GM23338 (cell line): ENCODE measurements at regions not wholly inside any gene's neighbourhood (a gene's known extent, or its start where the extent isn't known, plus 50 kb on each side); places are given as distances from the start of the nearest gene placed in this dataset.

Experiments
- ATAC-seq: fragments of 200-7000 bp; cut with Tn5 transposase; 3 replicates; pipeline ENCODE4 v1.9.1; 2020
- DNase-seq: peaks from one replicate; pipeline ENCODE4 v3.0.0-alpha.2; 2015; ENCODE audit warnings: low spot score
- H2AFZ ChIP-seq: fragments of 200-600 bp; sonication (generic); 2 replicates; pipeline ENCODE4 v1.8.0; 2016; ENCODE audit warnings: antibody characterized with exemption, mild to moderate bottlenecking, moderate library complexity
- H3F3A ChIP-seq: fragments of 200-600 bp; sonication (generic); replicated peaks from 2 replicates; pipeline ENCODE4 v1.8.0; 2017; ENCODE audit warnings: antibody characterized with exemption, mixed run types, low read depth
- H3K27ac ChIP-seq: fragments of 200-600 bp; sonication (generic); 2 replicates; pipeline ENCODE4 v1.6.1; 2016; ENCODE audit warnings: low read depth
- H3K27me3 ChIP-seq: fragments of 200-600 bp; sonication (generic); 2 replicates; pipeline ENCODE4 v1.8.0; 2016; ENCODE audit warnings: mild to moderate bottlenecking, mixed run types, moderate library complexity; ENCODE audit not compliant: insufficient read depth
- H3K36me3 ChIP-seq: fragments of 200-600 bp; sonication (generic); 2 replicates; pipeline ENCODE4 v1.8.0; 2016; ENCODE audit warnings: mild to moderate bottlenecking; ENCODE audit not compliant: insufficient read depth
- H3K4me1 ChIP-seq: fragments of 200-600 bp; sonication (generic); 2 replicates; pipeline ENCODE4 v1.8.0; 2016; ENCODE audit warnings: mild to moderate bottlenecking, moderate library complexity; ENCODE audit not compliant: insufficient read depth
- H3K4me2 ChIP-seq: fragments of 200-600 bp; sonication (generic); 2 replicates; pipeline ENCODE4 v1.7.1; 2017; ENCODE audit warnings: mixed run types
- H3K4me3 ChIP-seq: fragments of 200-600 bp; sonication (generic); 2 replicates; pipeline ENCODE4 v1.6.1; 2016; ENCODE audit warnings: mixed run types
- H3K79me2 ChIP-seq: fragments of 200-600 bp; sonication (generic); replicated peaks from 2 replicates; pipeline ENCODE4 v1.8.0; 2017; ENCODE audit warnings: mild to moderate bottlenecking; ENCODE audit not compliant: insufficient read depth
- H3K9me2 ChIP-seq: fragments of 200-600 bp; sonication (generic); 2 replicates; pipeline ENCODE4 v1.8.0; 2017; ENCODE audit not compliant: insufficient read depth
- H4K20me1 ChIP-seq: fragments of 200-600 bp; sonication (generic); replicated peaks from 2 replicates; pipeline ENCODE4 v1.8.0; 2017; ENCODE audit warnings: mild to moderate bottlenecking; ENCODE audit not compliant: insufficient read depth
- H3K27ac Mint-ChIP-seq: 2 replicates; pipeline ENCODE4 v1.8.0; 2020; ENCODE audit warnings: inconsistent platforms, mild to moderate bottlenecking, moderate library complexity, mixed read lengths
- H3K27me3 Mint-ChIP-seq: 3 replicates; pipeline ENCODE4 v1.8.0; 2022; ENCODE audit warnings: low read depth, mild to moderate bottlenecking, moderate library complexity, mixed read lengths, inconsistent platforms; ENCODE audit not compliant: insufficient read depth, poor library complexity
- H3K36me3 Mint-ChIP-seq: 3 replicates; pipeline ENCODE4 v1.8.0; 2021; ENCODE audit warnings: low read depth, mild to moderate bottlenecking, inconsistent platforms, moderate library complexity, mixed read lengths
- H3K4me1 Mint-ChIP-seq: 3 replicates; pipeline ENCODE4 v1.8.0; 2020; ENCODE audit warnings: mild to moderate bottlenecking, inconsistent platforms, mixed read lengths
- H3K4me3 Mint-ChIP-seq: 3 replicates; pipeline ENCODE4 v1.8.0; 2021; ENCODE audit warnings: moderate library complexity, mild to moderate bottlenecking, inconsistent platforms, mixed read lengths
- H3K9me3 Mint-ChIP-seq: 3 replicates; pipeline ENCODE4 v1.8.0; 2020; ENCODE audit warnings: moderate library complexity, mild to moderate bottlenecking, inconsistent platforms, mixed read lengths
- CREB1 ChIP-seq: fragments of 250-450 bp; sonication (Bioruptor Pico); IDR thresholded peaks from 2 replicates; pipeline ENCODE4 v1.5.0; 2020; ENCODE audit warnings: low read depth, mild to moderate bottlenecking, moderate library complexity
- CTCF ChIP-seq, 2 experiments: fragments of 200-600 bp in 1 of 2; sonication (generic) in 1 of 2; conservative IDR thresholded peaks; 2 replicates each; pipeline versions ENCODE4 v1.5.1 to v1.6.1; 2016 to 2017; ENCODE audit warnings: antibody characterized with exemption in 2 of 2, low read depth in 2 of 2, mild to moderate bottlenecking in 2 of 2, moderate library complexity in 1 of 2
- ETS1 ChIP-seq: IDR thresholded peaks from 2 replicates; pipeline ENCODE4 v1.6.1; 2016; ENCODE audit warnings: antibody characterized with exemption
- EZH2 ChIP-seq: fragments of 200-600 bp; sonication (generic); IDR thresholded peaks from one replicate; pipeline ENCODE4 v1.8.0; 2017; ENCODE audit warnings: antibody characterized with exemption, mild to moderate bottlenecking, low read depth; ENCODE audit not compliant: unreplicated experiment
- EZH2phosphoT487 ChIP-seq: fragments of 200-600 bp; sonication (generic); IDR thresholded peaks from one replicate; pipeline ENCODE4 v1.8.1; 2018; ENCODE audit warnings: antibody characterized with exemption; ENCODE audit not compliant: unreplicated experiment
- JUNB ChIP-seq: IDR thresholded peaks from one replicate; pipeline ENCODE4 v1.6.1; 2016; ENCODE audit warnings: antibody characterized with exemption; ENCODE audit not compliant: unreplicated experiment
- NANOG ChIP-seq: IDR thresholded peaks from 2 replicates; pipeline ENCODE4 v1.6.1; 2016; ENCODE audit warnings: antibody characterized with exemption, borderline replicate concordance
- POLR2AphosphoS5 ChIP-seq: IDR thresholded peaks from 2 replicates; pipeline ENCODE4 v1.6.1; 2016; ENCODE audit warnings: antibody characterized with exemption, low read depth
- REST ChIP-seq: IDR thresholded peaks from one replicate; pipeline ENCODE4 v1.6.1; 2018; ENCODE audit warnings: antibody characterized with exemption; ENCODE audit not compliant: unreplicated experiment
- STAT1 ChIP-seq: IDR thresholded peaks from one replicate; pipeline ENCODE4 v1.6.1; 2016; ENCODE audit warnings: antibody characterized with exemption; ENCODE audit not compliant: unreplicated experiment
- ZNF114 ChIP-seq: fragments of 250-450 bp; sonication (Bioruptor Pico); IDR thresholded peaks from 2 replicates; pipeline ENCODE4 v1.5.0; 2020; ENCODE audit warnings: mild to moderate bottlenecking, moderate library complexity
- ZNF331 ChIP-seq: fragments of 250-450 bp; sonication (Bioruptor Pico); IDR thresholded peaks from 2 replicates; pipeline ENCODE4 v1.5.0; 2020; ENCODE audit warnings: low read depth, mild to moderate bottlenecking, moderate library complexity
- ZNF462 ChIP-seq: fragments of 250-450 bp; sonication (Bioruptor Pico); IDR thresholded peaks from 2 replicates; pipeline ENCODE4 v1.5.0; 2020; ENCODE audit warnings: mild to moderate bottlenecking, moderate library complexity

- Histone ChIP-seq H3K4me3 (no peak overlapping the region), H2AFZ (no peak overlapping the region), H3K4me2 (no peak overlapping the region), H3K4me1 (no peaks in the 10 kb centered on the region), H3F3A (no peaks in the 10 kb centered on the region), H3K79me2 (no peaks in the 10 kb centered on the region), H3K27ac (no peak overlapping the region), H3K27me3 (no peaks in the 10 kb centered on the region), H3K9me2 (no peaks in the 10 kb centered on the region), H4K20me1 (no peaks in the 10 kb centered on the region), H3K36me3 (no peaks in the 10 kb centered on the region; the same call in 1 of the 2 replicates)
- no peak for TF ChIP-seq JUNB
- no peak for TF ChIP-seq ETS1
- TF ChIP-seq ZNF462 (CRISPR knock-in tag) = no peak
- no peak for TF ChIP-seq STAT1
- TF ChIP-seq EZH2 = no peak
- TF ChIP-seq EZH2phosphoT487 = no peak
- no peak for TF ChIP-seq POLR2AphosphoS5
- no peak for TF ChIP-seq ZNF114
- TF ChIP-seq REST = no peak
- TF ChIP-seq CTCF (conservative IDR thresholded peaks at IDR 0.05; ENCODE audit: low read depth in 2 of 2) = no peak
- TF ChIP-seq NANOG = no peak
- TF ChIP-seq CREB1 (CRISPR knock-in tag) = no peak
- no peak for TF ChIP-seq ZNF331 (CRISPR knock-in tag)
- H3K27me3 Mint-ChIP-seq = peaks cover 5% of the 10 kb centered on the region
- DNase-seq (no peak), ATAC-seq (no peak)
- H3K4me3 Mint-ChIP-seq = no peak overlapping the region
- peaks cover 22% of the 10 kb centered on the region for H3K9me3 Mint-ChIP-seq
- no peaks in the 10 kb centered on the region for H3K36me3 Mint-ChIP-seq
- H3K4me1 Mint-ChIP-seq = peaks cover 7% of the 10 kb centered on the region; the same call in 1 of the 3 replicates
- no peak overlapping the region for H3K27ac Mint-ChIP-seq
Observed at GRCh38 chr17:83144421-83145357, 65.3 kb downstream of the METRNL start.
